DOHH2 (cell line): ENCODE measurements at regions not wholly inside any gene's neighbourhood (a gene's known extent, or its start where the extent isn't known, plus 50 kb on each side); places are given as distances from the start of the nearest gene placed in this dataset.

Experiments
- H3F3A ChIP-seq: fragments of 200-600 bp; sonication (generic), shearing (Covaris generic); 2 replicates; pipeline ENCODE4 v1.6.0; 2016; ENCODE audit warnings: antibody characterized with exemption, mild to moderate bottlenecking; ENCODE audit not compliant: control insufficient read depth, insufficient read depth
- H3K27ac ChIP-seq: fragments of 200-600 bp; sonication (generic); 2 replicates; pipeline ENCODE4 v1.5.1; 2014; ENCODE audit warnings: low read depth, mild to moderate bottlenecking, low read length, moderate library complexity
- H3K27me3 ChIP-seq: fragments of 200-600 bp; sonication (generic); 2 replicates; pipeline ENCODE4 v1.6.1; 2014; ENCODE audit warnings: mild to moderate bottlenecking, low read length, mixed read lengths; ENCODE audit not compliant: control insufficient read depth
- H3K36me3 ChIP-seq: fragments of 200-600 bp; sonication (generic); 2 replicates; pipeline ENCODE4 v1.6.1; 2014; ENCODE audit warnings: mild to moderate bottlenecking, low read length, moderate library complexity, mixed read lengths; ENCODE audit not compliant: control insufficient read depth
- H3K4me1 ChIP-seq: fragments of 200-600 bp; sonication (generic); 2 replicates; pipeline ENCODE4 v1.6.1; 2014; ENCODE audit warnings: mild to moderate bottlenecking, low read length, mixed read lengths; ENCODE audit not compliant: control insufficient read depth
- H3K4me2 ChIP-seq: fragments of 200-600 bp; sonication (generic); 2 replicates; pipeline ENCODE4 v1.6.0; 2014; ENCODE audit warnings: mild to moderate bottlenecking, low read length, moderate library complexity
- H3K4me3 ChIP-seq: fragments of 200-600 bp; sonication (generic); 2 replicates; pipeline ENCODE4 v1.5.1; 2014; ENCODE audit warnings: mild to moderate bottlenecking, low read length, mixed read lengths
- H3K79me2 ChIP-seq: fragments of 200-600 bp; sonication (generic); 2 replicates; pipeline ENCODE4 v1.6.1; 2014; ENCODE audit warnings: mild to moderate bottlenecking, low read length, mixed read lengths; ENCODE audit not compliant: control insufficient read depth
- H3K9me2 ChIP-seq: fragments of 200-600 bp; sonication (generic); replicated peaks from 2 replicates; pipeline ENCODE4 v1.6.1; 2014; ENCODE audit warnings: mild to moderate bottlenecking, low read length, mixed read lengths; ENCODE audit not compliant: control insufficient read depth
- H3K9me3 ChIP-seq: fragments of 200-600 bp; sonication (generic); 2 replicates; pipeline ENCODE4 v1.6.1; 2014; ENCODE audit warnings: antibody characterized with exemption, low read length, mixed read lengths; ENCODE audit not compliant: control insufficient read depth, insufficient read depth
- H4K20me1 ChIP-seq: fragments of 200-600 bp; sonication (generic); 2 replicates; pipeline ENCODE4 v1.6.0; 2014; ENCODE audit warnings: low read depth, mild to moderate bottlenecking, antibody characterized with exemption, low read length, moderate library complexity; ENCODE audit not compliant: control insufficient read depth, insufficient read depth
- EZH2phosphoT487 ChIP-seq: fragments of 200-600 bp; sonication (generic); IDR thresholded peaks from 2 replicates; pipeline ENCODE4 v1.6.1; 2017; ENCODE audit warnings: borderline replicate concordance, mild to moderate bottlenecking, antibody characterized with exemption, low read length, moderate library complexity, mixed read lengths
- TF ChIP-seq, protein P1 (sequence below): fragments of 200-600 bp; sonication (generic); IDR thresholded peaks from one replicate; pipeline ENCODE4 v1.5.1; 2014; ENCODE audit warnings: antibody characterized with exemption, mild to moderate bottlenecking, low read depth, low read length; ENCODE audit not compliant: poor library complexity, severe bottlenecking

DNA sequence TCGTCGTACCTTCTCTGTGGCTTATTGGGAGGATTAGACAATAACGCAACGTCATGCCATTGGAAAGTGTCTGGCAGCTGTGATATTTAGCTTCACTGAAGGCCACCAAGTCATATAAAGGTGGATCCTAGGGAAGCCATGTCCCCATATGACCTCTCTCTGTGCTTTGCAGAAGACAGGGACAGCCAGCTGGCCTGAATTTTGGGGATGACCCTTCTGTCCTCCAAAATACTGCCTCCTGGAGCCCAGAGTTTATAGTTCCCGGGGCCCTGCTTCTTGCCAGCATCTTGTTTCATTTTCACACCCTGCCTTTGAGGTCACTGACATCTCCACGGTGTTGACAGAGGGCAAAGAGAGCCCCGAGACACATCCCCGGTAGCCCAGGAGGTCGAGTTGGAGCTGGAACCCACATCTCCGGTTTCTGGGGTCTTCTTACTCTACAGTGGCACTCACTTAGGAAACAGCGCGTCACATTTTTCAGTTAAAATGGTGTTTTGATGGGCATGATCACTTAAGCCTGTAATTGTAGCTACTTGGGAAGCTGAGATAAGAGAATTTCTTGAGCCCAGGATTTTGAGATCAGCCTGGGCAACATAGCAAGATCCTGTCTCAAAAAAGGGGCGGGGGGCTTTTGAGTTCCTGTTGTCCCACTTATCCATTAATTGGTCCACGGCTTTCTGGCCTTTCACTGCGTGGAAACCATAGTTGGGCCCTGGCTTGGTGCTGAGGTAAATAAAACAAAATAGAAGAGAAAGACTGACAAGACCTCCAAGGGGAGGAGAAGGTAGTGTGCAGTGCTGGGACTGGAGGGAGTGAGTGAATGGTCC is 101.1 kb downstream of the DDX1 start:
- H3K4me3 ChIP-seq, result no peak overlapping the region
- no peak overlapping the region for H3K4me2 ChIP-seq
- no peaks in the 10 kb centered on the region for H4K20me1 ChIP-seq
- peaks cover 4% of the 10 kb centered on the region; the same call in 1 of the 2 replicates for H3K27me3 ChIP-seq
- no peaks in the 10 kb centered on the region for H3K9me2 ChIP-seq
- H3K79me2 ChIP-seq, result no peaks in the 10 kb centered on the region
- H3F3A ChIP-seq, result no peaks in the 10 kb centered on the region
- no peaks in the 10 kb centered on the region for H3K36me3 ChIP-seq
- no peaks in the 10 kb centered on the region for H3K4me1 ChIP-seq
- no peak overlapping the region for H3K27ac ChIP-seq
- TF ChIP-seq, protein P1, sequence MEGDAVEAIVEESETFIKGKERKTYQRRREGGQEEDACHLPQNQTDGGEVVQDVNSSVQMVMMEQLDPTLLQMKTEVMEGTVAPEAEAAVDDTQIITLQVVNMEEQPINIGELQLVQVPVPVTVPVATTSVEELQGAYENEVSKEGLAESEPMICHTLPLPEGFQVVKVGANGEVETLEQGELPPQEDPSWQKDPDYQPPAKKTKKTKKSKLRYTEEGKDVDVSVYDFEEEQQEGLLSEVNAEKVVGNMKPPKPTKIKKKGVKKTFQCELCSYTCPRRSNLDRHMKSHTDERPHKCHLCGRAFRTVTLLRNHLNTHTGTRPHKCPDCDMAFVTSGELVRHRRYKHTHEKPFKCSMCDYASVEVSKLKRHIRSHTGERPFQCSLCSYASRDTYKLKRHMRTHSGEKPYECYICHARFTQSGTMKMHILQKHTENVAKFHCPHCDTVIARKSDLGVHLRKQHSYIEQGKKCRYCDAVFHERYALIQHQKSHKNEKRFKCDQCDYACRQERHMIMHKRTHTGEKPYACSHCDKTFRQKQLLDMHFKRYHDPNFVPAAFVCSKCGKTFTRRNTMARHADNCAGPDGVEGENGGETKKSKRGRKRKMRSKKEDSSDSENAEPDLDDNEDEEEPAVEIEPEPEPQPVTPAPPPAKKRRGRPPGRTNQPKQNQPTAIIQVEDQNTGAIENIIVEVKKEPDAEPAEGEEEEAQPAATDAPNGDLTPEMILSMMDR, result no peak
- TF ChIP-seq EZH2phosphoT487, result no peak
- no peaks in the 10 kb centered on the region for H3K9me3 ChIP-seq

GRCh38 chr2:15693382-15693781 is 101.7 kb downstream of the DDX1 start:
- Histone ChIP-seq H3K79me2 (no peaks in the 10 kb centered on the region), H3K9me2 (no peaks in the 10 kb centered on the region), H3K36me3 (no peaks in the 10 kb centered on the region), H3K27me3 (no peaks in the 10 kb centered on the region), H3F3A (no peaks in the 10 kb centered on the region), H3K4me1 (no peaks in the 10 kb centered on the region), H3K4me2 (no peak overlapping the region), H4K20me1 (no peaks in the 10 kb centered on the region), H3K9me3 (no peaks in the 10 kb centered on the region), H3K4me3 (no peak overlapping the region), H3K27ac (no peak overlapping the region)
- TF ChIP-seq, protein P1, result no peak
- no peak for TF ChIP-seq EZH2phosphoT487

- H3K27me3 ChIP-seq, result no peaks in the 10 kb centered on the region
- TF ChIP-seq, protein P1, result no peak
- TF ChIP-seq EZH2phosphoT487, result no peak
- H3K4me1 ChIP-seq, result no peaks in the 10 kb centered on the region
- H3K4me2 ChIP-seq, result no peak overlapping the region
- no peaks in the 10 kb centered on the region for H3K9me3 ChIP-seq
- no peak overlapping the region for H3K4me3 ChIP-seq
- no peaks in the 10 kb centered on the region for H3F3A ChIP-seq
- H3K79me2 ChIP-seq, result no peaks in the 10 kb centered on the region
- H4K20me1 ChIP-seq, result no peaks in the 10 kb centered on the region
- no peak overlapping the region for H3K27ac ChIP-seq
- H3K36me3 ChIP-seq, result no peaks in the 10 kb centered on the region
- no peaks in the 10 kb centered on the region for H3K9me2 ChIP-seq
Measured at GRCh38 chr2:15693926-15694588, 102.4 kb downstream of the DDX1 start.
